Gastroesophageal sphincter (tissue), 3 donors: ENCODE measurements at regions not wholly inside any gene's neighbourhood (a gene's known extent, or its start where the extent isn't known, plus 50 kb on each side); places are given as distances from the start of the nearest gene placed in this dataset.

Experiments
- CTCF ChIP-seq, 4 experiments: fragments of 200-600 bp in 2 of 4; fragments of 450-650 bp in 2 of 4; sonication (generic) in 1 of 4; IDR thresholded peaks; one replicate each; pipeline ENCODE4 v1.5.1; 2017 to 2019; ENCODE audit warnings: antibody characterized with exemption in 4 of 4, mild to moderate bottlenecking in 2 of 4, moderate library complexity in 2 of 4
- POLR2A ChIP-seq, 2 donors: fragments of 450-650 bp; IDR thresholded peaks; one replicate each; pipeline ENCODE4 v1.6.1; 2017; ENCODE audit warnings: antibody characterized with exemption in 2 of 2, mild to moderate bottlenecking in 2 of 2, moderate library complexity in 1 of 2
- POLR2AphosphoS5 ChIP-seq: sonication (generic); formaldehyde crosslinking; IDR thresholded peaks from one replicate; pipeline ENCODE4 v1.6.1; 2017; ENCODE audit warnings: antibody characterized with exemption

- TF ChIP-seq CTCF (IDR thresholded peaks at IDR 0.05) (no peak), POLR2A (IDR thresholded peaks at IDR 0.05) (no peak), POLR2AphosphoS5 (no peak)
Measured at GRCh38 chr4:94038195-94038594, 169.5 kb upstream of the SMARCAD1 start.
